Mesendoderm (in vitro differentiated cells): ENCODE measurements at regions not wholly inside any gene's neighbourhood (a gene's known extent, or its start where the extent isn't known, plus 50 kb on each side); places are given as distances from the start of the nearest gene placed in this dataset.

Experiments used
- DNase-seq: peaks from one replicate; pipeline ENCODE4 v3.0.0; 2013
- H2AK5ac ChIP-seq: 2 replicates; pipeline ENCODE4 v1.6.1; 2013; ENCODE audit warnings: low read length, inconsistent platforms
- H2BK120ac ChIP-seq: 2 replicates; pipeline ENCODE4 v1.6.1; 2013; ENCODE audit warnings: low read depth, mild to moderate bottlenecking, low read length, moderate library complexity, mixed read lengths
- H2BK15ac ChIP-seq: replicated peaks from 2 replicates; pipeline ENCODE4 v1.6.1; 2013; ENCODE audit warnings: low read depth, mild to moderate bottlenecking, moderate library complexity
- H2BK5ac ChIP-seq: 2 replicates; pipeline ENCODE4 v1.6.1; 2013; ENCODE audit warnings: low read length, inconsistent platforms
- H3K18ac ChIP-seq: 2 replicates; pipeline ENCODE4 v1.6.1; 2013; ENCODE audit warnings: mild to moderate bottlenecking, low read length, mixed read lengths
- H3K23ac ChIP-seq: one replicate; pipeline ENCODE4 v1.6.1; 2013; ENCODE audit warnings: low read length
- H3K27ac ChIP-seq: 2 replicates; pipeline ENCODE4 v1.5.1; 2013; ENCODE audit warnings: low read depth, mild to moderate bottlenecking, inconsistent platforms, low read length, moderate library complexity
- H3K27me3 ChIP-seq: 2 replicates; pipeline ENCODE4 v1.6.1; 2013; ENCODE audit warnings: low read length, control low read depth, mild to moderate bottlenecking, inconsistent platforms; ENCODE audit not compliant: insufficient read depth, poor library complexity
- H3K36me3 ChIP-seq: 2 replicates; pipeline ENCODE4 v1.6.1; 2013; ENCODE audit warnings: low read length, inconsistent platforms; ENCODE audit not compliant: control insufficient read depth, insufficient read depth
- H3K4ac ChIP-seq: one replicate; pipeline ENCODE4 v1.6.1; 2013; ENCODE audit warnings: low read depth, mild to moderate bottlenecking, low read length, moderate library complexity
- H3K4me1 ChIP-seq: 2 replicates; pipeline ENCODE4 v1.6.1; 2013; ENCODE audit warnings: low read depth, low read length, inconsistent platforms; ENCODE audit not compliant: control insufficient read depth
- H3K4me2 ChIP-seq: 2 replicates; pipeline ENCODE4 v1.6.1; 2013; ENCODE audit warnings: low read length
- H3K4me3 ChIP-seq: 2 replicates; pipeline ENCODE4 v1.5.1; 2013; ENCODE audit warnings: mild to moderate bottlenecking, low read length
- H3K56ac ChIP-seq: one replicate; pipeline ENCODE4 v1.6.1; 2013; ENCODE audit warnings: low read length
- H3K79me1 ChIP-seq: 2 replicates; pipeline ENCODE4 v1.6.1; 2013; ENCODE audit warnings: low read length, inconsistent platforms
- H3K79me2 ChIP-seq: 2 replicates; pipeline ENCODE4 v1.6.1; 2013; ENCODE audit warnings: mild to moderate bottlenecking, low read length; ENCODE audit not compliant: control insufficient read depth, insufficient read depth
- H3K9ac ChIP-seq: 2 replicates; pipeline ENCODE4 v1.6.1; 2013; ENCODE audit warnings: low read length, inconsistent platforms
- H4K5ac ChIP-seq: one replicate; pipeline ENCODE4 v1.6.1; 2013; ENCODE audit warnings: low read length
- H4K8ac ChIP-seq: one replicate; pipeline ENCODE4 v1.6.1; 2013; ENCODE audit warnings: low read depth, mild to moderate bottlenecking, control low read depth, low read length, moderate library complexity
- WGBS: extraction: QIAGEN DNeasy Blood & Tissue Kit; methylation state at CpG from one replicate; pipeline ENCODE4 v1.1.7; 2013; ENCODE audit warnings: low lambda C conversion rate, missing lambda C conversion rate; ENCODE audit not compliant: insufficient coverage; ENCODE audit errors: extremely low coverage; 5-methylcytosine and 5-hydroxymethylcytosine counted together

GRCh38 chr1:95954585-95954984 is 720.6 kb downstream of the RWDD3 start:
- Histone ChIP-seq H3K23ac (no peak overlapping the region), H2BK5ac (no peak overlapping the region), H3K9ac (no peak overlapping the region), H2BK120ac (no peak overlapping the region), H4K5ac (no peak overlapping the region), H3K4me1 (no peaks in the 10 kb centered on the region), H3K27me3 (no peaks in the 10 kb centered on the region), H4K8ac (no peak overlapping the region), H3K36me3 (no peaks in the 10 kb centered on the region), H3K27ac (no peak overlapping the region), H2AK5ac (no peak overlapping the region), H2BK15ac (no peak overlapping the region), H3K4ac (no peak overlapping the region), H3K4me3 (no peak overlapping the region), H3K18ac (no peak overlapping the region), H3K79me2 (no peaks in the 10 kb centered on the region), H3K79me1 (no peaks in the 10 kb centered on the region), H3K56ac (no peak overlapping the region), H3K4me2 (no peak overlapping the region)
- no peak for DNase-seq
- no CpG with 5 or more reads among the region's 3 CpGs for WGBS

GRCh38 chr1:95956215-95956614 is 722.2 kb downstream of the RWDD3 start:
- Histone ChIP-seq H4K5ac (no peak overlapping the region), H3K36me3 (no peaks in the 10 kb centered on the region), H3K4ac (no peak overlapping the region), H3K56ac (no peak overlapping the region), H3K4me1 (no peaks in the 10 kb centered on the region), H3K23ac (no peak overlapping the region), H3K9ac (no peak overlapping the region), H3K27ac (no peak overlapping the region), H3K27me3 (no peaks in the 10 kb centered on the region), H3K4me2 (no peak overlapping the region), H3K4me3 (no peak overlapping the region), H2AK5ac (no peak overlapping the region), H3K79me2 (no peaks in the 10 kb centered on the region), H3K79me1 (no peaks in the 10 kb centered on the region), H2BK120ac (no peak overlapping the region), H4K8ac (no peak overlapping the region), H2BK5ac (no peak overlapping the region), H3K18ac (no peak overlapping the region), H2BK15ac (no peak overlapping the region)
- DNase-seq: no peak

- no peak overlapping the region for H3K27ac ChIP-seq
These were observed 723.7 kb downstream of the RWDD3 start for GRCh38 chr1:95957748-95958147.

GRCh38 chr1:95966866-95967265 is 732.9 kb downstream of the RWDD3 start:
- Histone ChIP-seq H2BK120ac (no peak overlapping the region), H3K27ac (no peak overlapping the region)

More at GRCh38 chr1:95957748-95958147, 723.7 kb downstream of the RWDD3 start:
- H2BK15ac ChIP-seq: no peak overlapping the region
- no peaks in the 10 kb centered on the region for H3K36me3 ChIP-seq
- H3K18ac ChIP-seq: no peak overlapping the region
- H2AK5ac ChIP-seq: no peak overlapping the region
- H3K27me3 ChIP-seq: no peaks in the 10 kb centered on the region
- no peak overlapping the region for H4K5ac ChIP-seq
- no peaks in the 10 kb centered on the region for H3K79me1 ChIP-seq
- no peak overlapping the region for H2BK5ac ChIP-seq
- peak; percentile 35 for DNase-seq
- no peak overlapping the region for H4K8ac ChIP-seq
- no peak overlapping the region for H3K9ac ChIP-seq
- H3K79me2 ChIP-seq: no peaks in the 10 kb centered on the region
- no peaks in the 10 kb centered on the region for H3K4me1 ChIP-seq
- no peak overlapping the region for H3K4ac ChIP-seq
- no peak overlapping the region for H3K23ac ChIP-seq
- no peak overlapping the region for H3K4me2 ChIP-seq
- no peak overlapping the region for H3K56ac ChIP-seq
- no CpG with 5 or more reads among the region's 1 CpG for WGBS
- no peak overlapping the region for H3K4me3 ChIP-seq
- H2BK120ac ChIP-seq: no peak overlapping the region

GRCh38 chr1:95974586-95974985 is 740.6 kb downstream of the RWDD3 start:
- H3K23ac ChIP-seq: no peak overlapping the region
- DNase-seq: peak; percentile 52

More at GRCh38 chr1:95966866-95967265, 732.9 kb downstream of the RWDD3 start:
- DNase-seq: no peak
- H3K4me1 ChIP-seq: no peaks in the 10 kb centered on the region
- no peak overlapping the region for H3K18ac ChIP-seq
- H3K4me2 ChIP-seq: no peak overlapping the region
- H3K56ac ChIP-seq: no peak overlapping the region
- no peak overlapping the region for H4K8ac ChIP-seq
- no peaks in the 10 kb centered on the region for H3K27me3 ChIP-seq
- H3K9ac ChIP-seq: no peak overlapping the region
- H2BK5ac ChIP-seq: no peak overlapping the region
- H3K4ac ChIP-seq: no peak overlapping the region
- H3K79me2 ChIP-seq: no peaks in the 10 kb centered on the region
- no peak overlapping the region for H3K23ac ChIP-seq
- no peaks in the 10 kb centered on the region for H3K79me1 ChIP-seq
- H4K5ac ChIP-seq: no peak overlapping the region
- H2BK15ac ChIP-seq: no peak overlapping the region
- no peak overlapping the region for H2AK5ac ChIP-seq
- H3K36me3 ChIP-seq: no peaks in the 10 kb centered on the region
- H3K4me3 ChIP-seq: no peak overlapping the region

GRCh38 chr1:95982711-95983110 is 738.9 kb upstream of the PTBP2 start:
- Histone ChIP-seq H3K4me1 (no peaks in the 10 kb centered on the region), H2BK5ac (no peak overlapping the region), H4K8ac (no peak overlapping the region), H2AK5ac (no peak overlapping the region), H3K4me3 (no peak overlapping the region), H3K56ac (no peak overlapping the region), H3K4me2 (no peak overlapping the region), H3K79me2 (no peaks in the 10 kb centered on the region), H3K36me3 (no peaks in the 10 kb centered on the region), H3K9ac (no peak overlapping the region), H3K23ac (no peak overlapping the region), H3K27ac (no peak overlapping the region), H3K27me3 (no peaks in the 10 kb centered on the region), H3K79me1 (no peaks in the 10 kb centered on the region), H3K18ac (no peak overlapping the region), H3K4ac (no peak overlapping the region), H4K5ac (no peak overlapping the region), H2BK15ac (no peak overlapping the region), H2BK120ac (no peak overlapping the region)
- no peak for DNase-seq

More at GRCh38 chr1:95974586-95974985, 740.6 kb downstream of the RWDD3 start:
- Histone ChIP-seq H3K27me3 (no peaks in the 10 kb centered on the region), H4K8ac (no peak overlapping the region), H2BK15ac (no peak overlapping the region), H3K27ac (no peak overlapping the region), H3K56ac (peak overlapping the region; percentile 46), H3K9ac (no peak overlapping the region), H3K4me1 (no peaks in the 10 kb centered on the region), H2AK5ac (no peak overlapping the region), H3K4me3 (no peak overlapping the region), H3K79me1 (no peaks in the 10 kb centered on the region), H4K5ac (no peak overlapping the region), H3K18ac (no peak overlapping the region), H3K79me2 (no peaks in the 10 kb centered on the region), H3K36me3 (no peaks in the 10 kb centered on the region), H2BK120ac (no peak overlapping the region), H3K4me2 (no peak overlapping the region), H2BK5ac (no peak overlapping the region), H3K4ac (no peak overlapping the region)
